Gastroesophageal sphincter (tissue), 3 donors: ENCODE measurements at regions not wholly inside any gene's neighbourhood (a gene's known extent, or its start where the extent isn't known, plus 50 kb on each side); places are given as distances from the start of the nearest gene placed in this dataset.

Source experiments
- EP300 ChIP-seq: sonication (generic); formaldehyde crosslinking; IDR thresholded peaks from one replicate; pipeline ENCODE4 v1.6.1; 2017; ENCODE audit warnings: antibody characterized with exemption, mild to moderate bottlenecking
- POLR2AphosphoS5 ChIP-seq: sonication (generic); formaldehyde crosslinking; IDR thresholded peaks from one replicate; pipeline ENCODE4 v1.6.1; 2017; ENCODE audit warnings: antibody characterized with exemption
- TF ChIP-seq, protein P1 (sequence below), 4 experiments: fragments of 200-600 bp in 2 of 4; fragments of 450-650 bp in 2 of 4; sonication (generic) in 1 of 4; IDR thresholded peaks; one replicate each; pipeline ENCODE4 v1.5.1; 2017 to 2019; ENCODE audit warnings: antibody characterized with exemption in 4 of 4, mild to moderate bottlenecking in 2 of 4, moderate library complexity in 2 of 4

- TF ChIP-seq, protein P1, sequence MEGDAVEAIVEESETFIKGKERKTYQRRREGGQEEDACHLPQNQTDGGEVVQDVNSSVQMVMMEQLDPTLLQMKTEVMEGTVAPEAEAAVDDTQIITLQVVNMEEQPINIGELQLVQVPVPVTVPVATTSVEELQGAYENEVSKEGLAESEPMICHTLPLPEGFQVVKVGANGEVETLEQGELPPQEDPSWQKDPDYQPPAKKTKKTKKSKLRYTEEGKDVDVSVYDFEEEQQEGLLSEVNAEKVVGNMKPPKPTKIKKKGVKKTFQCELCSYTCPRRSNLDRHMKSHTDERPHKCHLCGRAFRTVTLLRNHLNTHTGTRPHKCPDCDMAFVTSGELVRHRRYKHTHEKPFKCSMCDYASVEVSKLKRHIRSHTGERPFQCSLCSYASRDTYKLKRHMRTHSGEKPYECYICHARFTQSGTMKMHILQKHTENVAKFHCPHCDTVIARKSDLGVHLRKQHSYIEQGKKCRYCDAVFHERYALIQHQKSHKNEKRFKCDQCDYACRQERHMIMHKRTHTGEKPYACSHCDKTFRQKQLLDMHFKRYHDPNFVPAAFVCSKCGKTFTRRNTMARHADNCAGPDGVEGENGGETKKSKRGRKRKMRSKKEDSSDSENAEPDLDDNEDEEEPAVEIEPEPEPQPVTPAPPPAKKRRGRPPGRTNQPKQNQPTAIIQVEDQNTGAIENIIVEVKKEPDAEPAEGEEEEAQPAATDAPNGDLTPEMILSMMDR (IDR thresholded peaks at IDR 0.05): peak in 1 of 4 experiments; percentile 6
- TF ChIP-seq EP300: no peak
- TF ChIP-seq POLR2AphosphoS5: no peak
Measured at GRCh38 chr15:25944386-25944785, 81.3 kb upstream of the ATP10A start.
